ENCODE measurements at regions not wholly inside any gene's neighbourhood (a gene's known extent, or its start where the extent isn't known, plus 50 kb on each side); places are given as distances from the start of the nearest gene placed in this dataset.
A peak's percentile ranks its signal among the peaks of the same experiment; 100 is the strongest.

DNA sequence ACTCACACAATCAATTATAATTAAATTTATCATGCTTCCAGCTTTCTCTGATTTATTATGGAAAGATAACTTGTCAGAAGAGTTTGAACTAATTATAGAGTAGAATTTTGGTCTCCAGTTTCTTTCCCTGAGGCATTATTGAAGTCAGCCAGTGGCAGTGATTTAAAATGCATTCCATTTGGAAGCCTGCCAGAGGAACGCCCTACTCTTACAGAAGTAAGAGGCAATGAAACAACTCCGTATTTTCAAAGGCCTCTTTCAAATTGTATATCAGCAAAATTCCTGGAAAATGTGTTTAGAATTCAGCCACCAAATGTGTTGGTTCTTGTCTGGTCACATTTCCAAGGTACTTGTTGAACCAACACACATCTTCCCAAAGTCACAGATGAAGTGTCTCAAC is 640.9 kb downstream of the SEMA5A start:
- DNase-seq (no peak), ATAC-seq (replicated peaks in 1 of 2) (no peak)
- Mint-ChIP-seq H3K4me1 (ENCODE audit: low read depth) (no peaks in the 10 kb centered on the region), H3K4me3 (no peak overlapping the region), H3K27ac (no peak overlapping the region), H3K9me3 (peaks cover 0 to 8% of the 10 kb centered on the region in 2 donors), H3K27me3 (ENCODE audit: low read depth) (no peaks in the 10 kb centered on the region), H3K36me3 (ENCODE audit: insufficient read depth in 2 of 2) (no peaks in the 10 kb centered on the region)

DNA sequence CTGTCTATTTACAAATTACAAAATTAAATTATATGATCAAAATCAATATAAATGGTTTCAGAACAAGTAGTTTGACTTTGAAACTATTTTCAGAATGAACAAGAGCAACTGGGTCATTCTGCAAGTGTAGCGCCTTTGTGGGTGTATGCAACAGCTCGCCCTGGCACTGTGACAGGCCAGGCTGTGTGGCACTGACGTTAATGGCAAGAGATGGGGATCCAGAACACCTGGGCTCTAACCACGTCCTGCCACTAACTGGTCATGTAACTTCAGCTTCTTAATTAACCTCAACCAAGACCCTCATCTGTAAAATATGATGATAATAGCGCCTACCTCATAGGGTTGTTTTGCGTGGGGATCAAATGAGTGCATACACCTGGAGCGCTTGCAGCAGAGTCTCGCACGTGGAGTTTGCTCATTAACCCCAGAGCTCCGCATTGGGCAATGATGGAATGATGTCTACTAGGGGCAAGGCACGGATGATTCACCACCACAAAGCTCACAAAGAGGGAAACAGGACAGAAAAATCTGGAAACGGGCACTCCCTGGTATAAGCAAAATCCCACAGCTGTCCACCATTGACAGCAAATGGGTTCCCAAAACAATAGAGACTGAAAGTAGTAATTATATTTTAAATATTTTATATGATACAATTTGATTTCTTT is 639.4 kb downstream of the SEMA5A start:
- no peaks in the 10 kb centered on the region for H3K4me1 Mint-ChIP-seq (ENCODE audit: low read depth)
- no peaks in the 10 kb centered on the region for H3K27me3 Mint-ChIP-seq (ENCODE audit: low read depth)
- H3K4me3 Mint-ChIP-seq, result no peak overlapping the region
- ATAC-seq (replicated peaks in 1 of 2) (no peak), DNase-seq (no peak)
- H3K36me3 Mint-ChIP-seq (ENCODE audit: insufficient read depth in 2 of 2), result no peaks in the 10 kb centered on the region
- peaks cover 1 to 8% of the 10 kb centered on the region in 2 donors for H3K9me3 Mint-ChIP-seq
- H3K27ac Mint-ChIP-seq, result no peak overlapping the region

DNA sequence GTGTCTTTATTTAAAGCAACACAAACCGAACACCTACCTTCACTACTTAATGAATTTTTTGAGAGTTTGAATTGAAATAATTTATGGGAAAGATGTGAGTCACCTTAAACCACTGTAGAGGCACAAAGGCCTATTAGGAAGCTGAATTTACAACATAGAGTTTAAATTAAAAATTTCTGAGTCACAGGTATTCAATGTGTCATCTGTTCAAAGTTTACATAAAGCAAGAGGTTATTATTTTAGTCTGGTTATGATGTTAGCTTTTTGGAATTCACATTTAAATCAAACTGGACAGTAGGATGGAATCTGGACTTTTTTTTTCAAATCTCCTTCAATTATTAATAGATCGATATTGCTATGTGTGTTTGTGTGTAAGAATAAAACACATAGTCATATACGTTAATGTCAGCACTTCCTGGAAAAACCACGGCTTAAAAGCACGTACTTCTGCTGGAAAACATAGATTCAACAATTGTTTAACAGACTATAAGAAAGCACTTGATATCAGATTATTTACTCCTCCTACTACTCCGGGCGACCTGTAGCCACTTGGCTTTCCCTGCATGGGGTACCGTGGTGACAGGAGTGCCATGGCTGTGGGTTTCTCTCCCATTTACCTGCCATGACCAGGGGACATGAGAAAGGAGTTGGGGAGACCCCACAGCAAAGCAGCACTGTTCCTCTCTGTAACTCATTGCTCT is 638.6 kb downstream of the SEMA5A start:
- Mint-ChIP-seq H3K9me3 (peaks cover 1 to 8% of the 10 kb centered on the region in 2 donors), H3K4me1 (ENCODE audit: low read depth) (no peaks in the 10 kb centered on the region), H3K27me3 (ENCODE audit: low read depth) (no peaks in the 10 kb centered on the region), H3K27ac (no peak overlapping the region), H3K4me3 (no peak overlapping the region), H3K36me3 (ENCODE audit: insufficient read depth in 2 of 2) (no peaks in the 10 kb centered on the region)
- no peak for ATAC-seq (replicated peaks in 1 of 2)
- no peak for DNase-seq

DNA sequence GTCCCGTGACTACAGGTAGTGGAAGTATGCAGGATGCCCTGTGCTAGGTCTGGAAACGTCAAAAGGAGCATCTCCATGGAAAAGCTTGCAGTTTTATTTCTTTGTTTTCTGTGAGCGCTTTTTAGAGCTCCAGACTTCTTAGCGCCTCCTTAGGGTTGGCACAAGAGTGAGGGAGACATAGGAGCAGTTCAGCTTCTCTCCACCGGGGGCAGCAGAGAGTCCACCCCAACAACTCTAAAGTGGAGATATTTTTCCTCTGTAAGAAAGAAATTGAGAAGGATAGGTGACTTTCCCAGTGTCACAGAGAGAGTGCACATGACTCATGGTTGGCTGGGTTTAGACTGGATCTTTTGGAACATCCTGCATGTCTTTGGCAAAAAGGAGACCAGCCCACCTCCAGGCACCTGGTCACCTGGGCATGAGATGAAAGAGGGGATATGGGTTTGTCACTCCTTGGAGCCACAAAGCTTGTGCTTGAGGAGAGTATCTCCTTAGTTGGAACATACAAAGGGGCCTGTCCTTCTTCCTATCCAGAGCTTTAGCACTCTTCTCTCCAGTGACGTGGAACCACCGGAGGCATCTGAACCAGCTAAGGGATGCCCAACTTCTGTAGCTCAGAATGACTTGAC is 637.7 kb downstream of the SEMA5A start:
- Mint-ChIP-seq H3K9me3 (peaks cover 1 to 8% of the 10 kb centered on the region in 2 donors), H3K27me3 (ENCODE audit: low read depth) (no peaks in the 10 kb centered on the region), H3K4me1 (ENCODE audit: low read depth) (no peaks in the 10 kb centered on the region), H3K27ac (no peak overlapping the region), H3K4me3 (no peak overlapping the region), H3K36me3 (ENCODE audit: insufficient read depth in 2 of 2) (no peaks in the 10 kb centered on the region)
- no peak for ATAC-seq (replicated peaks in 1 of 2)
- peak; percentile 3 to 28 for DNase-seq

DNA sequence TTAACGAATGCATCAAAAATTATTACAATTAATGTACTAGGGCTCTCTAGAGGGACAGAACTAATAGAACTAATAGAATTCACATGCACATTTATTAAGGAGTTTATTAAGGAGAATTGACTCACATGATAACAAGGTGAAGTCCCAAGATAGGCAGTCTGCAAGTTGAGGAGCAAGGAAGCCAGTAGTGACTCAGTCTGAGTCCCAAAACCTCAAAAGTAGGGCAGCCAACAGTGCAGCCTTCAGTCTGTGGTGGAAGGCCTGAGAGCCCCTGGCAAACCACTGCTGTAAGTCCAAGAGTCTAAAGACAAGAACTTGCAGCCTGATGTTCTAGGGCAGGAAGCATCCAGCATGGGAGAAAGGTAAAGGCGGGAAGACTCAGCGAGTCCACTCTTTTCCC is 633.8 kb downstream of the SEMA5A start:
- H3K27ac Mint-ChIP-seq, result no peak overlapping the region
- peaks cover 4 to 6% of the 10 kb centered on the region in 2 donors for H3K9me3 Mint-ChIP-seq
- H3K36me3 Mint-ChIP-seq (ENCODE audit: insufficient read depth in 2 of 2), result no peaks in the 10 kb centered on the region

DNA sequence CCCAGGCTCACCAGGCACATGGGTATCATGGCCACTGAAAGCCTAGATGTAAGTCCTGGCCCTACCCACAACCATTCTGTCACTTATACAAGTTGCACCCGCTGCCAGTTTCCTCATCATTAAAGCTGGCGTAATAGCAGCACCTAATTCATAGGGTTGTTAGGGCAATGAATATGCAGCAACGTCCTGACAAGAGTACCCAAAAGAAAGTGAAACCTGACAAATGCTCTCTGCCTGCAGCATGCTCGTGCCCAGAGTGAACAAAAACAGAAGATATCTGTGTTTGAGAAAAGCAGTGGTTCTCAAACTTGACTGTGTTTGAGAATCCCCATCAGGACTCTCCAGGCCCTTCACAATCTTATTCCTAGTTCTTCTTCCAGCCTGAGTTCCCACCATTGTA is 632.4 kb downstream of the SEMA5A start:
- Mint-ChIP-seq H3K9me3 (peaks cover 4% of the 10 kb centered on the region in 2 donors), H3K36me3 (ENCODE audit: insufficient read depth in 2 of 2) (no peaks in the 10 kb centered on the region), H3K4me1 (ENCODE audit: low read depth) (no peaks in the 10 kb centered on the region), H3K27me3 (ENCODE audit: low read depth) (no peaks in the 10 kb centered on the region), H3K4me3 (no peak overlapping the region), H3K27ac (no peak overlapping the region)
- ATAC-seq (replicated peaks in 1 of 2) (no peak), DNase-seq (no peak)

More for the DNA sequence above, 633.8 kb downstream of the SEMA5A start:
- Mint-ChIP-seq H3K4me3 (no peak overlapping the region), H3K27me3 (ENCODE audit: low read depth) (no peaks in the 10 kb centered on the region), H3K4me1 (ENCODE audit: low read depth) (no peaks in the 10 kb centered on the region)
- ATAC-seq (replicated peaks in 1 of 2) (no peak), DNase-seq (no peak)

DNA sequence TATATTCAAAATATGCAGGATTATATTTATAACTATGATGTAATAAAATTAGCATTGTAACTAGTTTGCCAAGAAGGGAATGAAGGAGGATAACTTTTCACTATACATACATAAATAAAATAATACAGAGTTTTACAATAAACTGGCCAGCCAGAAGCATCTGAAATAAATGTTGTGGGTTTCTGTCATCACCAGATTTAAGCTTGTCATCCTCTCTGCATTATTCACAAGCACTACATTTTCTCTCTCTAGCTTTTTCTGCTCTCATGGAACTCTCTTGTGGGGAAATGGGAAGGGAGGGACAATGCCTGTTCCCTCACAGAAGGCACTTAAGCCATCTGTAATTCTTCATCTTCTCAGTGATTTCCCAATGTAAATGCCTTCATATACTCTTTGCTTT is 626.8 kb downstream of the SEMA5A start:
- DNase-seq, result no peak
- Mint-ChIP-seq H3K36me3 (ENCODE audit: insufficient read depth in 2 of 2) (no peaks in the 10 kb centered on the region), H3K27me3 (ENCODE audit: low read depth) (no peaks in the 10 kb centered on the region), H3K4me3 (no peak overlapping the region), H3K9me3 (peaks cover 5 to 15% of the 10 kb centered on the region in 2 donors), H3K4me1 (ENCODE audit: low read depth) (no peaks in the 10 kb centered on the region), H3K27ac (no peak overlapping the region)
- no peak for ATAC-seq (replicated peaks in 1 of 2)

DNA sequence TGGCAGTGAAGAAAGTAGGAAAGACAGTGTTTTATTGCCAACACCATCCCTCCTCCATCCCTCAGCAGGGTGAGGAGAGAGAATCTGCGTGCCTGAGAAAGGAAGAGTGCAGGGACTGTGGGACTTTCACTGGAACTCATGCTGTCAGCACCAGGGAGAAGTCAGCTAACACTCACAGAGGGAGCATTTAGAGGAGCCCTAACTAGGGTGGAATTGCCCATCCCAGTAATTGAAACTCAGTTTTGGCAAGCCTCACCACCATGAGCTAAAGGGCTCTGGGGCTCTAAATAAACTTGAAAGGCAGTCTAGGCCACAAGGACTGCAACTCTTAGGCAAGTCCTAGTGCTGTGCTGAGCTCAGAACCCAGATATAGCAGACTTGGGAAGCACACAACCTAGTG is 622.3 kb downstream of the SEMA5A start:
- peaks cover 9 to 17% of the 10 kb centered on the region in 2 donors for H3K9me3 Mint-ChIP-seq
- no peak for ATAC-seq (replicated peaks in 1 of 2)
- no peaks in the 10 kb centered on the region for H3K27me3 Mint-ChIP-seq (ENCODE audit: low read depth)
- no peak overlapping the region for H3K4me3 Mint-ChIP-seq
- no peaks in the 10 kb centered on the region for H3K4me1 Mint-ChIP-seq (ENCODE audit: low read depth)
- H3K36me3 Mint-ChIP-seq (ENCODE audit: insufficient read depth in 2 of 2), result peaks cover 0 to 4% of the 10 kb centered on the region in 2 donors
- H3K27ac Mint-ChIP-seq, result no peak overlapping the region
- no peak for DNase-seq

DNA sequence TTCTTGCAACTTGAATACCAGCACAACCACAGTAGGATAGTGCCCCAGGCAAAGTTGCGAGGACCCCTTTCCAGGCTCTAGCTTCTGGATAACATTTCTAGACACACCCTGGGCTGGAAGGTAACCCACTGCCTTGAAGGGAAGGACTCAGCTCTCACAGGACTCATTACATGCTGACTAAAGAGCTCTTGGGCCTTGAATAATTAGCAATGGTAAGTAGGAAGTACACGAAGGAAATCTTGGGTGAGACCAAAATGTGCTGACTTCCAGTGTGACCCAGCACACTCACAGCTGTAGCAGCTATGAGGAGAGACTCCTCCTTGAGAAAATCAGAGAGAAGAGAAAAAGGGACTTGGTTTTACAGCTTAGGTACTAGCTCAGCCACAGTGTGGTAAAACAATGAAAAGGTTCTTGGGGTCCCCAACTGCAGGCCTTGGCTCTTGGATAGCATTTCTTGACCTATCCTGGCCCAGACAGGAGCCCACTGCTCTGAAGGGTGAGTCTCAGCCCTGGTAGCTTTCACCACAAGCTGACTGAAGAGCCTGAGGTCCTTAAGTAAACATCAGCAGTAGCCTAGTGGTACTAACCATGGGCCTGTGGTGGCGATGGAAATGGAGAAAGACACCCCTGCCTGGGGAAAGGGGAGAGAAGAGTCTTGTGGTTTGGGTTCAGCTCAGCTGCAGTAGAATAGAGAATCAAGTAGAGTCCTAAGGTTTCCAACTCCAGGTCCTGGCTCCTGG is 621.7 kb downstream of the SEMA5A start:
- ATAC-seq (replicated peaks in 1 of 2) (no peak), DNase-seq (no peak)
- H3K4me3 Mint-ChIP-seq, result no peak overlapping the region
- no peaks in the 10 kb centered on the region for H3K27me3 Mint-ChIP-seq (ENCODE audit: low read depth)
- no peak overlapping the region for H3K27ac Mint-ChIP-seq
- H3K4me1 Mint-ChIP-seq (ENCODE audit: low read depth), result no peaks in the 10 kb centered on the region
- peaks cover 0 to 4% of the 10 kb centered on the region in 2 donors for H3K36me3 Mint-ChIP-seq (ENCODE audit: insufficient read depth in 2 of 2)
- H3K9me3 Mint-ChIP-seq, result peaks cover 12 to 16% of the 10 kb centered on the region in 2 donors

DNA sequence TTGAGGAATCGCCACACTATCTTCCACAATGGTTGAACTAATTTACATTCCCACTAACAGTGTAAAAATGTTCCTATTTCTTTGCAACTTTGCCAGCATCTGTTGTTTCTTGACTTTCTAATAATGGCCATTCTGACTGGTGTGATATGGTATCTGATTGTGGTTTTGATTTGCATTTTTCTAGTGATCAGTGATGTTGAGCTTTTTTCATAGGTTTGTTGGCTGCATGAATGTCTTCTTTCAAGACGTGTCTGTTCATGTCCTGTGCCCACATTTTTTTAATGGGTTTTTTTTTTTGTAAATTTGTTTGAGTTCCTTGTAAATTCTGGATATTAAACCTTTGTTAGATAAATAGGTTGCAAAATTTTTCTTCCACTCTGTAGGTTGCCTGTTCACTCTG is 615.9 kb downstream of the SEMA5A start:
- ATAC-seq (replicated peaks in 1 of 2), result no peak
- Mint-ChIP-seq H3K36me3 (ENCODE audit: insufficient read depth in 2 of 2) (no peaks in the 10 kb centered on the region), H3K4me1 (ENCODE audit: low read depth) (no peaks in the 10 kb centered on the region)

DNA sequence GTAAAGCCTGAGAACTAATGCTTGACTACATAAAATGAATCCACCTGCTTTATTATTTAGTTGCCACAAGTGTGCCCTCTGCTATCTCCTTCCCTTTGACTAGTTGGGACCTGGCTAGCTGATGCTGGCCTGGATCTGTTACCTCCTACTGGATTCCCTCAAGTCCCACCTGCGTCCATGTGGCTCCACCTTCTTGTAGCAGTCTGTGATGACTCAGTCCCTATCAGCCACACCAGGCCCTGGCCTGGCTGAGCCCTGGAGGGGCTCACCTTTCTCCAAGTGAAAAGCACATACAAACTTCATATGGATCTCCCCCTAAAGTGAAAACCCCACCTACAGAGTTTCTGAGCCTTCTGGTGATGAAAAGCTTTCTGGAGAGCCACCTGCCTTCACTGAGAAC is 611.4 kb downstream of the SEMA5A start:
- H3K4me1 Mint-ChIP-seq (ENCODE audit: low read depth), result no peaks in the 10 kb centered on the region
- no peaks in the 10 kb centered on the region for H3K36me3 Mint-ChIP-seq (ENCODE audit: insufficient read depth in 2 of 2)
- DNase-seq, result no peak
- no peak overlapping the region for H3K4me3 Mint-ChIP-seq
- H3K27ac Mint-ChIP-seq, result no peak overlapping the region
- H3K9me3 Mint-ChIP-seq, result peaks cover 6 to 9% of the 10 kb centered on the region in 2 donors
- H3K27me3 Mint-ChIP-seq (ENCODE audit: low read depth), result no peaks in the 10 kb centered on the region
- ATAC-seq (replicated peaks in 1 of 2), result no peak

More for the DNA sequence above, 615.9 kb downstream of the SEMA5A start:
- H3K9me3 Mint-ChIP-seq, result peaks cover 0 to 9% of the 10 kb centered on the region in 2 donors
- no peaks in the 10 kb centered on the region for H3K27me3 Mint-ChIP-seq (ENCODE audit: low read depth)
- no peak for DNase-seq
- no peak overlapping the region for H3K27ac Mint-ChIP-seq
- H3K4me3 Mint-ChIP-seq, result no peak overlapping the region

DNA sequence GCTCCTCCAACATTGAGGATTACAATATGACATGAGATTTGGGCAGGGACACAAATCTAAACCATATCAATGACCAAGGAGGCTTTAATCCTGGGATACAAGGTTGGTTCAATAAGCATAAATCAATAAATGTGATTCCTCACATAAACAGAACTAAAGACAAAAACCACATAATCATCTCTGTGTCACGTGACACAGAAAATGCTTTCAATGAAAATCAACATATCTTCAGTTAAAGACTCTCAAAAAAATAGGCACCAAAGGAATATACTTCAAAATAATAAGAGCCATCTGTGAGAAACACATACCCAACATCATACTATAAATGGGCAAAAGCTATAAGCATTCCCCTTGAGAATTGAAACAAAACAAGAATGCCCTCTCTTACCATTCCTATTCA is 604.9 kb downstream of the SEMA5A start:
- ATAC-seq (replicated peaks in 1 of 2) (no peak), DNase-seq (no peak)
- Mint-ChIP-seq H3K27ac (no peak overlapping the region), H3K4me1 (ENCODE audit: low read depth) (no peaks in the 10 kb centered on the region), H3K4me3 (no peak overlapping the region), H3K27me3 (ENCODE audit: low read depth) (no peaks in the 10 kb centered on the region), H3K36me3 (ENCODE audit: insufficient read depth in 2 of 2) (peaks cover 0 to 2% of the 10 kb centered on the region in 2 donors), H3K9me3 (peaks cover 13 to 19% of the 10 kb centered on the region in 2 donors)

DNA sequence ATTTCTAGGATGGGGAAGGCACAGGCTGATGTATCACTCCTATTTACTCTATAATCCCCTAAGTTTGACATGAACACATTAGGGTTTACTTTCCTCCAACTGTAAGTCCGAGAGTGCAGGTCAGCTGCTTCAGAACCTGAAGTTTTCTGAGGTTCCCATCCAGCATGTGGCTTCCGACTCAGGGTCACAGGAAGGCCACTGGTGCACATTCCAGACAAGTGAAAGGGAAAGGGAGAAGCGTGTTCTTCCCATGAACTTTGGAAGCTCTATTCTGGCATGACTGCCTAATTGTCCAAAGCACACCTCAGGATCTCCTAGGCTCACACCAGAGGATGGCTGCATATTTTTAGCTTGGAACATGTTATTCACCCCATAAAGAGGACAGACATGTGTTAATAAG is 602.6 kb downstream of the SEMA5A start:
- Mint-ChIP-seq H3K36me3 (ENCODE audit: insufficient read depth in 2 of 2) (peaks cover 0 to 2% of the 10 kb centered on the region in 2 donors), H3K9me3 (peaks cover 14 to 19% of the 10 kb centered on the region in 2 donors), H3K27me3 (ENCODE audit: low read depth) (no peaks in the 10 kb centered on the region), H3K4me1 (ENCODE audit: low read depth) (no peaks in the 10 kb centered on the region), H3K27ac (no peak overlapping the region), H3K4me3 (no peak overlapping the region)
- DNase-seq (no peak), ATAC-seq (replicated peaks in 1 of 2) (no peak)
